GM18517 (cell line): ENCODE measurements at regions not wholly inside any gene's neighbourhood (a gene's known extent, or its start where the extent isn't known, plus 50 kb on each side); places are given as distances from the start of the nearest gene placed in this dataset.

Experiments
- ATAC-seq: cut with Tn5 transposase; IDR thresholded peaks from one replicate; pipeline ENCODE4 v1.9.1; 2021; ENCODE audit warnings: mild to moderate bottlenecking, moderate library complexity; ENCODE audit not compliant: unreplicated experiment

DNA sequence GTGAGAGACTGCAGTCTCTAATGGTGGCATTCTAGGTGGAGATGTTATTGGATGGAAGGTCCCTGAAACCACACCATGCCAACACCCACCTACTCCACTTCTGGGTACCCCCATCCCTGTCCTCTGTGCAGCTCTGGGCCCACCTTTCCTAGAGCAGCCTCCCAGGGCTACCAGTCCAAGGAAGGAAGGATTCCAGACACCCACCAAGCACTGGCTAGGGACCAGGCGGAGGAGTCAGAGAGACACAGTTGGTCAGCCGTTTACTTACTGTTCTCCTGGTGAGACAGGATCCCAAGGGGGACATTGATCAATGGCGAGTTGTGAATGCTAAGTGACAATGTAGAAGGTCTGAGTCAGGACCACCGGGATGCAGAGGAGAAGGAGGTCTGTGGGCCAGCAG lies 151.6 kb downstream of the TTC32 start:
- no peak for ATAC-seq

DNA sequence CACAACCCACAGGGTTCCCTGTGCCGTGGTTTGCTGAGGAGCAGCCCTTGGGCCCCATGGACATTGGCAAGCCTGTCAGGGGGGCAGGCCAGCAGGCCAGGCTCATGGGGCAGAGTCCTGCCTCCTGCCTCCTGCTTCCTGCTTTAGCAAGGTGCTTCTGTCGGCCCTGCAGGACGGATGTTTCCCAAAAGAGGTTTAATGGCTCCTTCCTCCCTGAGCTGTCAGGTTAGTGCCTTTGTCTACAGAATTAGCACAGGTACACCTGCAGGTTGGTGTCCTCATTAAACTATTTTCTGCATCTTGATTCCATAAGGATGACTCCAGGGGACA lies 152.3 kb downstream of the TTC32 start:
- no peak for ATAC-seq

DNA sequence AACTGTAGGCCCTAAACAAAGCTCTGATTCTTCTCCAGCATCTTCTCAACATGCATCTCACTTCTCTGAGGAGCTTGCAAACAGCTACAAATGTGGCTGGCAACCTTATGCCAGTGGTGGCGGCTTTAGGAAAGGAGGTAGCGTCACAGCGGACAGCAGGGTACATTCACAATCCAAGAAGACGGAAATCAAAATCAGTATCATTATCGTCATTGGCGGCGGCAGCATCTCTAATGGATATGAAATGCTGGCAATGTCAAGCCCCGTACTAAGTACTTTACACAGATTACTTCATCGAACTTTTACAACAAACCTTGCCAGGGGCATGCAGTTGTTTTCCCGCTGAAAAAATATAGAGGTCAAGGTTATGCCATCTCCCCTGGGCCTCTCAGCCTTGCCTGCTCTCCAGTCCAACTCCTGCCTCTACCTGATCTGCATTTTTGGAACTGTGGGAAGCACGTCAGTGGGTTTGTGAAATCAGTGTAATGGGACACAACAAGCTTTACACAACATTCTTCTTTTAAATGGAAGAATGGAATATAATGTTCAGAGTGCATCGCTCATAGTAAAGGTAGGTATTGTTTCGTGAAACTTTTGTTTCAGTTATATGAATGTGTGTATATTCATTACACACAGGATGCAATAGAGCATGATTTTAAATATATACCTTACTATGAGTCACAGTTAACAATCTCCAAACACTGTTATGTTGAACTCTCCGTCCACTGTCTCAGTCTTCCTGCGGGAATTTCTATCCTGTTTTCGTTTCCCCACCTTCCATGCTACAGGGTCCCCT lies 152.9 kb downstream of the TTC32 start:
- ATAC-seq = no peak

DNA sequence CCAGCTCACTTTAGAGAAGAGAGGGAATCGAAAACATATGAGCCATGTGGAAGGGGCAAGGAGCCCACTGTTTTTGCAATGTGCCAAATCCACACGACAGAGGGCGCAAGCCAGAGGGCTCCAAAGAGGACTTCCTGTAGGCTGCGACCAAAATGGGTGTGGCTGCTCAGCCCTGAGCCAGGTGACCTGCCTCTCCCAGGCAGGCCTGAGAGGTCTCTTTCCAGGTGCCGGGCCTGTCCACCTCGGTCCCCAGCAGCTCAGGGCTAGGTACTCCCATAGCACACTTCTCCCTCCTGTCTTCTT lies 153.8 kb downstream of the TTC32 start:
- ATAC-seq = no peak

DNA sequence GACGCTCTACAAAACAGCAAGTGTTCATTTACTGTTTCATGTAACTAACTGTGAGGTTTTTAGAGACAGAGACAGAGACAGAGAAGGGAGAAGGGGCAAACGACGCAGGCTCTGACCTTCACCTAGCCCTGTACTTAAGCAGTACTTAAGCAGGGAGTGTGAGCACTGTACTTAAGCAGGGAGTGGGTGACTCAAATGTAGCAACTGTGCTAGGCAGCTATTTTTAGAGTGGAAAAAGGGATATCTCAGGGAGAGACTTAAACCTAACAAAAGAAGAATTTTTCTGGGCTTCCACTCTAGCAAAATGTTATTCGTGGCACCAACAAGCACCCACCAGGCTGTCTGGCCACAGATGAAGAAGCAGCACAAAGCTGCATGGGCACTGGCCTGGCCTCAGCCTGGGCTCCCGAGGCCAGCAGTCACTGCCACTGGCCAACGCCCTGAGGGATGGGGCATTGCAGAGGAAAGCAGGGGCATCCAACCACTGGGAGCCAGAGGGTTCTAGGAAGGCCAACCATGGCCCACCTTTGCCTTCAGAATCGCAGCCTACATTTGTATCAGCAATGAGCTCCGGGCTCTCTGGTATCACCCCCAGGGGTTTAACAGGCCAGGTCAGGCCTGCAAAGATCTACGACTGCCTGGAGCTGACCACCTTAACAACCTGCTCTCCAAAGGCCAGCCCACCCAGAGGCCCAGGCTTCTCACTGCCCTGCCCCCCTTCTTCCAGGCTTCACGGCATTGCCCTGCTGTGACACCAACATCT lies 154.3 kb downstream of the TTC32 start:
- no peak for ATAC-seq

DNA sequence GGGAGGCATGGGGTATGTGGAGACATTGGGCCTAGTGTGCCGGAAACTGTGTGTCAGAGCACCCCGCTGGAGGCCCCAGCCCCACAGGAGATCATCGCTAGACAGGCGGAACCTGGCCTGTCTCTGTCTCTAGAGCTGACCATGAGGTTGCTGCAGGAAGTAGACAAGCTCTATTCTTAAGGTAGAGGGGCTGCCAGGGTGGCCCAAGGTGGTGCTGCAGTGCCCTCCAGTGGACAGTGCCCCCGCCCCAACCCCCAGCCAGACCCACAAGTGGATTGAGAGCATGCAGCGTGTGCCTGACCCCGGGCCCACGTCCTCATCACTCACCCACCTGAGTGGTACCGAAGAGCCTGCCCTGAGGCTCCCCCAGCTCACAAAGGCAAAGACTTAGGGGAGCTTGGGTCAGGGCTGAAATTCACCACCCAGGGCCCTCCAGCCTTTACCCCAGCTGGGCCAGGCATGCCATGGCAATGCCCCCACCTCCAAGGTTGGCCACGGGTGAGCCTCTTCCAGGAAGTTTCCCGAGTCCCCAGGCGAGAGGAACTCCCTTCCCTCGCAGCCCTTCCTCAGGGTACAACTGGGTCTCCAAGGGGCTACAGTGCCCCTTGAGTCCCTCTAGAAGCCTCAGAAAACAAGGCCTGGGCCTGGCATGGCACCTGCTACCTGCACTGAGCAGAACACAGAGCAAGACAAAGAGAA lies 155.0 kb downstream of the TTC32 start:
- no peak for ATAC-seq

DNA sequence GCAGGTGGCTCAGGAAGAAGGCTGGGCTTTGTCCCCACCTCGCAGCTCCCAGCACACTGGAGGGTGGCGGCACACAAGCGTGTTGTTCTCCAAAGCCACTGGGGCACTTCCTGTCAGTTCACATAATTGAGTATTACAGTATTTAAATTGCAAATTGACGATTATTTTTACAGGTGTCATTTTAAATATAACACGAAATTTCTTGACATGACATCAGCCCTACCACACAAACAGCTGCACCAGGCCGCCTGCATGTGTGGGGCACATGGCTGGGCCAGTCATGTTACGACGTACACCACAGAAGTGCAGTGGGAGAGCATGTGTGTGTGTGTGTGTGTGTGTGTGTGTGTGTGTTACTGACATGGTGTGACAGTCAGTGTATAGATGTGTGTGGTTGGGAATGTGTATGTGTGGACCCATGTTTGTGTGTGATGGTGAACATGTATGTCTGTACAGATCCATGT lies 155.6 kb downstream of the TTC32 start:
- no peak for ATAC-seq

DNA sequence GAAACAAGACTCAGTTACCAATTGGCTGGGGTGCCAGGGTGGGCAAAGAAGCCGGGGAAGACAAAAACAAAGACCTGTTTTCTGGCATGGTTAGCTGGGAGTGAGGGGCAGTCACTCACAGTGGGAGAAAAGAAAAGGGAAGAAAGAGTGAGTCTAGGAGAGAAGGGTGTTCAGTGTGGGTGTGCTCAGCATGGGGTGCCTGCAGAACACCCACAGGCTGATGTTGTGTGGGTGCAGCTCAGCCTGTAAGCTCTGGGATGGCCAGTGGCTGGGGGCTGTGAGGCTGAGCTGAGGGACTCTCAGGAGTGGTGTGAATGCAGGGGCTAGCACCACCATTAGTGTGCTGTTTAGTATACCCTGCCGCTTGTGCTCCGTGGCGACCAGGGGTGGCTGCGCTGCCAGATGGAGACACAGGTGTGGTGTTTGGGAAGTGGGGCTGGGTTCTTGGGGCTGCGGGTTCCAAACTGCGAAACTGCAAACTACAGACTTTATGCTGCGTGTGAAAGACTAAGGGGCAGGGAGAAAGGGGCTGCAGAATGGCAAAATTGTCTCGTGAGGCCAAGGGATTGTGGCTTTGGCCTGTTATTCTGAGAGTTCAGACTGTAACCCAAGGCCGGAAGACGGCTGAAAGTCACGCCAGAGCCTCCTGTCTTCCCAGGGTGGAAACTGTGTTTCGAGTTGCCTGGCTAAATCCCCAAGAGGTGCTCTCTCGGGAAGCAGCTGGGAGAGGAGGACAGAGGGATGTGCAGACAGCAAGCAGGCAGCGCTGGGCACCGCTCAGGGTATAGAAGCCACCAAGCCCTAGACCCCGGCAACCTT lies 156.3 kb downstream of the TTC32 start:
- no peak for ATAC-seq

DNA sequence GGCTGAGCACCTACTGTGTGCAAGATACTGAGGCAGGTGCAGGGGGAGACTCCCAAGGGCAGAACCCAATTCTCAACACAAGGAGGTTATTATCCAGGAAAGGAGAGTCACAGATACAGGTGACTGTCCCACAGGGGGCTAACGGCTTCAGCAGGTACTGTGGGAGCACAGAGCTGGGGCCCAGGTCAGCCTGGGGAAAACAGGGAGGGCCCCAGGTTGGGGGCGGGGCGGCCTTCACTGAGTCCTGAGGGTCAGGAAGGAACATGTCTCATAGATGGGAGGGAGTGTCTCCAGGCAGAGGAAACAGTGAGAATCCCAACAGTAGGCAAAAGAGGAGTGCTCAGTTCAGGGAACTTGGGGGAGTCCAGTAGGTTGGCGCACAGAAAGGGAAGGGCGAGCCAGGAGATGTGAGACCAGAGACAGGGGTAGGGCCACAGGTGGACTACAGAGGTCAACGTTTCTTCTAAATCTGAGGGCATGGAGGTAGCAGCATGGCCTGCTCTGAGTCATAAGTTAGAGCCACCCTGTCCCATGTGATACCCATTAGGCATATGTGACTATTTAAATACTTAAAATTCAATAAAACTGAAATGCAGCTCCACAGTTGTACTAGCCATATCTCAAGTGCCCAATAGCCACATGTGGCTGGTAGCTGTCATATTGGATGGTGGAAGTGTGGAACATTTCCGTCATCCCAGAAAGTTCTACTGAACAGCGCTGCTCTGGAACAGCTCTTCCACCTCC lies 157.2 kb downstream of the TTC32 start:
- no peak for ATAC-seq

DNA sequence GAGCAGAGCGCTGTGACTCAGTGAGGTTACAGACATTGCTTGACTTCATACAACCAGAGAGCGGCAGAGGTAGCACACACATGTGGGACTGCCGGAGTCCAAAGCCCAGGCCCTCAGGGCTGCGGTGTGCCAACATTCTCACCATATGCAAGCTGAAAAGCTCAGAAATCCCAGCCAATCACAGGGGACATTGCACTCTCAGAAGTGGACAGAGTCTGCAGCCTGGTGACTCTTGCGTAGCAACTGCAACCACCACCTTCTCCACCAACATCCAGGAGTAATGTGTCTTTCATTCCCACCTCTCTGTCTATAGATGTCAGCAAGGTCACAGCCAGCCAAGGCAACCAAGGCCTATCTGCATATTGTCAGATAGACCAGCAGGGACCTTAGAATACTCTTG lies 158.1 kb downstream of the TTC32 start:
- no peak for ATAC-seq

DNA sequence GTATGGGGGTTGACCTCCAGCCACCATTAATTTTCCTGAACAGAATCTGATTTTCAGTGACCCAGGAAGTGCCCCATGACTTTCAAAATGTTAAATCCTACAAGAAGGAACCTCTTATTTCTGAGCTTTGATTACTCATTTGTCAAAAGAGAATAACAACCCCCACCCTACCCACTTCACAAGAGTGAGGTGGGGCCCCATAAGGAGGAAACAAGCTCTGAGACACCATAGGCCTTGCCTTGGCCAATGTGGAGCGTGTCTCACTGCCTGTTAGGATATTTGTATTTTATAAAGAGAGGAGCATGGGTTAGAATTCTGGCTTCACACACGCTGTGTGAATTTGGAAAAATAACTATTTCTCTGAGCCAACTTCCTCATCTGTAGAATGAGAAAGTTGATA lies 158.9 kb downstream of the TTC32 start:
- ATAC-seq = no peak

DNA sequence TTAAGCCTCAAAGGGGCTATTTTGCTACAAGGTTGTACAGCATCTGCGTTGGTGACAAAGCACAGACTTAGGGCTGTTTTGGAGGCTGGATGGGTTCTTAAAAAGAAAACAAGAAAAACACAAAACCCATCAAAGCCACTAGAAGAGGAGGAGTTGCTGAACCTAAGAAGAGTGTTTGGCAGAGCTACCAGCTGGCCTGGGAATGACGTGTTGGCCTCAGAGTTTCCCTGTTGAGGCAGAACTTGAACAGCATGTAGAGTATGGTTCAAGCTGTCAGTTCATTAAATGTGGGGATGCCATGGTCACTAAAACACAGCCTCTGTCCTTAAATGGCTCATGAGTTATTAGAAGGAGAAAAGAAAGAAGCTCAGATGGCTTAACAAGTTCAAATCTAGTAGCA lies 162.5 kb downstream of the TTC32 start:
- ATAC-seq = no peak

DNA sequence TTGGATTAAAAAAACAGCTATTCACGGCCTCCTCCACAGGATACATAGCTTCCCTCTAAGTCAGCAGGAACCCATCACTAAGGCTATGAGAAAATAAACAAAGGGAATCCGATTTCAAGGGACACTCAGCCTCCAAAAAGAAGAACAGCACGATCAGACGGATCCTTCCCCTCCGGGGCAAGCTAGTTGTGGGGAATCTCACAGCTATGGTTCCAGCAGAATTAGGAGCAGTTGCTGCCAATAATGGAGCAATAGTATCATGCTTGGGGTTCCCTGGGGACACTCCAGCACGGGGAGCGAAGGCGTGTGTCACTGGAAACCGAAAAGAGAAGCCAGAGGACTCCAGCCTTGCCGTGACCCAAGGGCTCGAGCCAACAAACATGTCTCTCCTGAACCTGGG lies 163.1 kb downstream of the TTC32 start:
- ATAC-seq = no peak

DNA sequence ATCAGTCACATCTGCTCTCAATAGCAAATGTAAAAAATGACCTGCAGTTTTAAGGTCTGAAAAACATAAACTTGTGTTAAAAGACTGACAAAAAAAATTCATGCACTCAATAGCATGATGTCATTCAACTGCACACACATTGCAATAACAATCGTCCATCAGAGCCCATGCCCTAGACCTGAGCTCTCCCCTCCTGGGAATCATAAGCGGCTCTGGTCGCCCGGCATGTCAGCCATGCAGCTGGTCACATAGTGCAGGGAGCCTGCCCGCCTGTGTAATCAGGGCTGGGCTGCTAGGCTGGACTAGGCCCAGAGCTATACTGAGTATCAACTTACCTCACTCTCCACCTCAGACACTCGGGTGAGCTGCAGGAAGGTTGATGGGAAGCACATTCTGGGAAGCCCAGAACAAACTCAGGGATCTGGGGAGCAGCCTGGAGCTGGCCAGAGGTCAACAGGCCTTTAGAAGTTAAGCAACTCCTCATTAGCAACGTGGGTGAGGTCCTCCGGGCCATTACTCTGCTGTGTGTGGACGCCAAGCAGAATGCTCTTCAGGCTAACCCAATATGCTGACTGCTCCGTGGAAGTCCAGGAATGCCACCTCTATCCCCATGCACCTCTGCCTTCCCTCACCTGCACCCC lies 165.5 kb downstream of the TTC32 start:
- ATAC-seq = no peak

DNA sequence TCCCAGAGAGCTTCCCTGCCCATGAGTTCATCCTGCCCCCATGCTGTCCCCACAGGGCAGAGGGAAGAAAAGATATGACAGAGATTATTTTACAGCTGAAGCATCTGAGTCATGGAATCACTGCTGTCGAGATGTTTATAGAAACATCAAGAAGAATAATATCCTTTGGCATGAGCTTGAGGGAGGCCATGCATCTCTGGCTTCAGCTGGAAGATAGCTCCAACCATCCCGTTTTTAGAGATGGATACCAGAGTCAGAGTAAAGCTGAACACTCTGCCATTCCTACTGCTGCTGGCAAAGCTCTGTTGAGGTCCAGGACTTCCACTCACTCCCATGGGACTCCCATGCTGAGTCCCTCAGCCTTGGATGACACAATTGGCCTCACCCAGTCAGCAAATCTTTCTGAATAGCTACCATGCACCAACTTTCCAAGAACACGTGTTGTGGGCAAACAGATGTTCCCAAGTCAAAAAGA lies 167.8 kb downstream of the TTC32 start:
- ATAC-seq = no peak

DNA sequence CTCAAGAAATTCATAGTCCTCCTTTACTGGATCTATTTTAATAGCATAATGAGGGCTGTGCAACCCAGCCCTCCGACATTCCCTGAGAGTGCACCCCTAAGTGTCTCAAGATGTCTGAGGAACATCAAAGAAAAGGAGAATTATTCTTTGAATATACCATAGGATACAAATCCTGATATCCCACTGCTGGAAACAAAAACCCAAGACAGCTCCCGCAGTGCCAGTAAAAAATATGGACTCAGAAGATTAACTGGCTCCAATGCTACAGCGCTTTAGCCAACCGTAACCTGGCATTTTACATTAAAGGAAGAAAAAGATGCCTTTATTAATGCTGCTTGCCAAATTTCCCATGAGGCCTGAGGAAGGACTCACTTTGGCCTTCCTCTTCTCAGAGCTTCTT lies 168.4 kb downstream of the TTC32 start:
- ATAC-seq = no peak

DNA sequence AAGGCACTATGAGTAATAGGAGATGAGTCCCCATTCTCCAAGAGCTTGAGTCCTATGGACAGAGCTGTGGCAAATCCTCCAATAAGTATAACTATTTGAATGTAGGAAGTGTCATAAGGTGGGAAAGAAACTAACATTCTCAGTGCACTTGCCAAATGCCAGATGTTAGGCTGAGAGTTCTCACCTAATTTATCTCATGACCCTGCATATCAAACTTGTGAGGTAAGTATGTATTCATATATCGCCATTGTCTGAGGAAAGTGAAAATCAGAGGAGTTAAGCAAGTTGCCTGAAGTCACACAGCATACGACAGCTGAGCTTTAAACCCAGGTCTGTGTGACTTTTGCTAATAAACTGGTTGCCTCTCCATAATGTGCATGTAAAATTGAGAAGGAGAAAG lies 169.5 kb downstream of the TTC32 start:
- ATAC-seq = no peak

DNA sequence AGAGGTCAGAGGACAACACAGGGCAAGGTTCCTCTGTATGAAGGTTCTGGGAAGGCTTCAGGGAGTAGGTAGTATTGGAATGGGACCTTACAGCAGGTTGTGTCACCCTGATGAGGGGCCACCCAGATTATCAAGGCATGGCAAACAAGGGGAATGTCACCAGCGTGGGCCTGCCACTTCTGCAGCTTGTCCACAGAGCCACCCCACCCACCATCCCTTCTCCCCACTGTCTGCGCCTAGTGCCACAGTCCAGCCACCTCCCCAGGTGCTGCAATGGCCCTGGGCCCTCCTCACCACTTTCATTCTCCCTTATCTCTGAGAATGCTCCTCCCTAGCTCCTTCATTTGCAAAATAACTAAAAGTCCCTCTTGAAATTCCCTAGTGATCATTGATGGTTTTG lies 170.3 kb downstream of the TTC32 start:
- no peak for ATAC-seq

DNA sequence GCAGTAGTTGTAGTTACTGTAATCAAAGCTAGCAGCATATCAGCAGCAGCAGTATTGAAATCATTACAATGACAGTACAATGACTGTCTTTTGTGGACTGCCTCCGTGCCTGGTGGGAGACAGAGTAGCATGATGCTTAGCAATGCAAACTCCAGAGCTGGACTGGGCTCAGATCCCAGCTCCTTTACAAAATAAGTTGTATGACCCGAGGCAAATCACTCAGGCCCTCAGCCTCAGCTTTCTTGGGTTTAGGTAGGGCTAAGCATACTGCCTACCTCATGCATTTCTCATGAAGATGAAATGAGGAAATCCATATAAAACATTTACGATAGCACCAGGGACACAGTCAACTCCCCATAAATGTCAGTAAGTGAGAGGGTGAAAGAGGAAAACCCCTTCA lies 170.7 kb downstream of the TTC32 start:
- ATAC-seq = no peak

DNA sequence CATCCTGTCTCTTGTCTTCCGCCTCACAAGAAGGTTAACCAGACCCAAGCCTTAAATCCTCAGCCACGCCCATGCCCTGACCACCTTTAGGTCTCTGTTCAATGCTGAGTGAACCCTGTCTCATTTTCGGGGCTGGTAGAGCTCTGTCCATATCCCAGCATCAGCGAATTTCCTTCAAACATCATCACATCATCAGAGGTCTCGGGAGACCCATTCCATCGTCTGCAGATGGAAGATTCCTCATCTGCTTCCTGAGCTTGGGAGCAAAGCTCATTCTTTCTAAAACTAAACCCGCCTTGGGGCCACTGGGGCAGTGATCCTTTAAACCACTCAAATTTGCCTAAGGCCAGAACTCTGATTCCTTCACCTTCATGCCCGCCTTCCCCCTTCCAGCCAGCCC lies 173.7 kb downstream of the TTC32 start:
- no peak for ATAC-seq
